ENCODE measurements at regions not wholly inside any gene's neighbourhood (a gene's known extent, or its start where the extent isn't known, plus 50 kb on each side); places are given as distances from the start of the nearest gene placed in this dataset.

- no peak for FAIRE-seq
These were observed 641.6 kb downstream of the CDY2B start for GRCh38 chrY:17238406-17238805.

DNA sequence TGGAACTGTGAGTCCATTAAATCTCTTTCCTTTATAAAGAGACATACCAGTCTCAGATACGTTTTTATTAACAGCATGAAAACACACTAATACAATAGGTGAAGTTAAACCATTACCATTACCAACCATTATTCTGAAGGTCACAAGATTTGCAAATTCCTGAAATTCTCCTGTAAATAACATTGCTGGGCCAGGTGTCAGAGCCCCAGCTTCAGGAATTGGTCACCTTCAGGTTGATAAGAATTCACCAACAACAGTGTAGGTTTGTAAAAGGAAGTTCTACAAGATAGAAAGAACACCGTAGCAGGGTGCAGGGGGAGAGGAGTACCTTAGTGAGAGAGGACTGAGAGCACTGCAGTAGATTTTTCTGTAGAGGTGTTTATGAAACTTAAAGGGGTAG lies 644.3 kb downstream of the CDY2B start:
- DNase-seq (ENCODE audit: low spot score in 2 of 2) (no peak), FAIRE-seq (no peak)

More at GRCh38 chrY:17238406-17238805, 641.6 kb downstream of the CDY2B start:
- no peak for DNase-seq (ENCODE audit: low spot score in 2 of 2)

DNA sequence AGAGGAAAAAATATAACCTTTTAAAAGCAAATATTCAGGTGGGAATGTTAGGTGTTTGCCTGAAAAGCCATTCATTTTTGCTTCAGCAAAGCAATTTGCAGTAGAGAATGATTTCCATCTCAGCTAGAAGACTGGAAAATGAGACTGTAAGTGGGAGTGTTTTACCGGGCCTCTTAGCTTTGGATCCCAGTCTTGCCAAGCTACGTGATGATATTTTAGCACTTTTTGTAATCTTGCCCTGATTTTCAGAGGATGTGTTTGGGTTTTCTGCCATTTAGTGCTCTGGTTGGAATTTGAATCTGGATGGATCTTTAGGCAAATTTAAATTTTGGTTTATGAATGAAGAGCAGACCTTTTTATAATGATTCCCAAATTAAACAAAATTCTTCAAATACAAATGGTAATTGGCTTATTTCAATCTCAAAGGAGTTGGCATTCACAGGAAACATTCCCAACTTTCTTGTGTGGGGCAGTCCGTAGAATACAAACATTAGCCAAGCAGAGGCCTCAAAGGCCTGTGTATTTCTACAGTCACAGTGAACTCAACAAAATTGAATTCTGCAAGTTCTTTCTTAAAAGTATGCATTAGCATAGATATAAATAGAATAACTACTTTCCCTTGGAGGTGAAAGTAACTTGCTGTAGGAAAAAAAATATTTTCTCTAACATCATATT lies 646.4 kb downstream of the CDY2B start:
- DNase-seq (ENCODE audit: low spot score in 2 of 2) (no peak), FAIRE-seq (no peak)

DNA sequence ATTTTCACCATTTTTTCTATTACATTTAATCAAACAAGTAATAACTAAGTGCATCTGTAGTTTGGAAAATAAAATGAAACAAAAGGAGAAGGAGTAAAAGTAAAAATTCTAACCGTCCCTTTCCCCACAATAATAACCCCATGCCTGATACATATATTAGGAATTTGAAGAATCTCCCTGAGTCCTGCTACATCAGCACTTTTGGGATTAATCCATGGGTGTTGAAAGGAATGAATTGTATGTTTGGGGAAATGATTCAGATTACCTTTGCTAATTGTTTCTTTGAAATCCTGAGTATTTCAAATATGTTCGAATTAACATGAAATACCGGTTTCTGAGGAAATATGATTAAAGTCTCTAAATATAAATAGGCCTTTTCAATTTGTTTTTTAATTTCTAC lies 648.0 kb downstream of the CDY2B start:
- DNase-seq (ENCODE audit: low spot score in 2 of 2) (no peak), FAIRE-seq (no peak)

DNA sequence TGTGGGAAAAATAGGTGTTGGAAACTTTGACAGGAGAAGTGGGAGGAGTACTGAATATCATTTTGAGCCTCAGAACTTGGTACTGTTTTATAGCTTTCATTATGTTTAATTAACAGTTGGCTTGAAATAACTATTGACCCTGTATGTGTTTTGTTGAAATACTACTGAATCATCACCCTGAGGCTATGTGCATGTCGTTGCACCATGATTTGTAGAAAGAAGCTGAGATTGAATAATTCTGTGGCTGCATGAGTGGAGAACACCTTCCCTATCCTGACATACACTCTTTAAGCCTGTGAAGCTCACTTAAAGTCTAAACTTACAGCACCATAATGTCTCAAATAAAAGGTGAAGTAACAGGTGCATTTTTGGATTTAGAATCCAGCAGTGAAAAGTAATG lies 656.5 kb downstream of the CDY2B start:
- FAIRE-seq, result no peak

DNA sequence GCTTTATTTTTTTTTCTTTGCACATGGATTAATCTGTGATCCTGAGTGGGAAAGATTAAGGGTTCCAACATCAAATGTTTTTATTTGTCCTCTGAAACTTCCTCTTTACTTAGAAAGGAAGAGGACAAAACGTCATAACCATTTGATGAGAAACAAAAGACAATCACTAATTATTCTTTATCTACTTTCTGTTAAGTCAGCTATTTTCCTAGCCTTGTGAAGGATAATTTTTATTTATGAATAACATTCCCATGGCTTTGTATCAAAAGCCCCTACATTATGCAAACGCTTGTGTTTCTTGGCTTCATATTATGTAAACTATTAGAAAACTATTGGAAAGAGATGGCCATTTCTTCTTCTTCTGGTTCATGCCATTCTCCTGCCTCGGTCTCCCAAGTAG lies 677.6 kb downstream of the CDY2B start:
- FAIRE-seq, result no peak
- no peak for DNase-seq (ENCODE audit: low spot score in 2 of 2)

More for the DNA sequence above, 656.5 kb downstream of the CDY2B start:
- no peak for DNase-seq (ENCODE audit: low spot score in 2 of 2)

DNA sequence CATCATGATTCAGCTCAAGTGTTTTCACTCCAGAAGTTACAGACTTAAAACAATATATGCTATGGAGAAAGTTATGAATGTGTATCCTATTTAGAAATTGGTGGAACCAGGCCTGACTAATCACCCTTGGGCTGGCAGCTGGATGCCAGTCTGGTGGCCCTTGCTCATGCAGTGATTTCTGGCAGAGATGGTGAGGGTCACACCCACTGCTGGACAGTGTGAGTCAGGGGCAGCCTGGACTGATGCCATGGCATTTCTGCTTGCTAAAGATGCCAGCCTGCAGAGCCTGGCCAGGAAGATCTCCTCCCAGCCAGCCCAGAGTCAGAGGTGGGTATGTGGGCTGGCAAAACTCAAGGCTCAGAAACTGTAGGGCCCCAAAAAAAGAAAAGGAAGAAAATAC lies 695.7 kb downstream of the CDY2B start:
- FAIRE-seq (no peak), DNase-seq (ENCODE audit: low spot score in 2 of 2) (no peak)

DNA sequence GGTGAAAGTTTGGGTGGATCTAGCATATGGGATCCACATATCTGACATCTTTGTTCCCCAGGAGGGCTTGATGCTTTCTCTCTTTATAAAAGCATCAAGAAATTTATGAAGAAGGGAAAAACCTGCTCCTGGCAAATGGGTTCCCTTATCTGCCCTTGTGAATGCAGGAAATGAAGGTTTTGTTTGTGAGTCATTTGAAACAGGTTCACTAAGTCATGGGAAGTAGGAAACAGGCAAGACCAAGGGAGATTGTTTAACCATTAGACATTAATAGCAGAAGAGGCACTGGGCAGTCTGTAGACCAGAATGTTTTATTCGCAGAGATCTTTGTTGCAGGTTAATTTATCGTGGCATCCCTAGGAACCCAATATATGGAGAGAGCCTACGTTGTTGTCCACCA lies 713.1 kb downstream of the CDY2B start:
- FAIRE-seq (no peak), DNase-seq (ENCODE audit: low spot score in 2 of 2) (no peak)

- no peak for FAIRE-seq
These were observed 757.9 kb downstream of the CDY2B start for GRCh38 chrY:17122166-17122565.

DNA sequence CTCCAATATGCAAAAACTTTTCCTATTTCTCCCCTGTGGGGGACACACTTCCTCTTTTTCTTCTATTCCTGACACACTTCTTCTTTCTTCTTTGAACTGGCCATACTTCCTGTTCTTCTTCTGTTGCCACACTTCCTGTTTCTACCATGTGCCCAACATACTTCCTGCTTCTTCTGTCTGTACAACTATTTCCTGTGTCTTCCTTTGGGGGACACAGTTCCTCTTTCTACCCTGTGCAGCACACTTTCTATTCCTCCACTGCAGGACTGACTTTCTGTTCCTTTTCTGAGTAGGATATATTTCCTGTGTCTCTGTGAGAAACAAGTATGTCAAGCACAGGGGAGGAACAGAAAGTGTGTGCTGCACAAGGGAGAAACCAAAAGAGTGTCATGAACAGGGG lies 794.7 kb downstream of the CDY2B start:
- FAIRE-seq (no peak), DNase-seq (ENCODE audit: low spot score in 2 of 2) (no peak)

More at GRCh38 chrY:17122166-17122565, 757.9 kb downstream of the CDY2B start:
- no peak for DNase-seq (ENCODE audit: low spot score in 2 of 2)

DNA sequence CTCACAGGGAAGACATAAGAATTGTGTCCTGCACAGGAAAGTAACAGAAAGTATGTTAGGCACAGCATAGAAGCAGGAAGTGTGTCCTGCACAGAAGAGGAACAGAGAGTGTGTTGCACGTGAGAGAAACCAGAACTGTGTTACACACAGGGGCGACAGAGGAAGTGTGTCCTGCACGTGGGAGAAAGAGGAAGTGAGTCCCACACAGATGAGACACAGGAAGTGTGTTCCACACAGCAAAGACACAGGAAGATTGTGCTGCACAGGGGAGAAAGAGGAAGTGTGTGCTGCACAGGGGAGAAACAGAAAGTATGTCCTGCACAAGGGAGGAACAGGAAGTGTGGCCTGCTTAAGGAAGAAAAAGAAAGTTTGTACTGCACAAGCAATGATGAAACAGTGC lies 800.1 kb downstream of the CDY2B start:
- FAIRE-seq (no peak), DNase-seq (ENCODE audit: low spot score in 2 of 2) (no peak)

DNA sequence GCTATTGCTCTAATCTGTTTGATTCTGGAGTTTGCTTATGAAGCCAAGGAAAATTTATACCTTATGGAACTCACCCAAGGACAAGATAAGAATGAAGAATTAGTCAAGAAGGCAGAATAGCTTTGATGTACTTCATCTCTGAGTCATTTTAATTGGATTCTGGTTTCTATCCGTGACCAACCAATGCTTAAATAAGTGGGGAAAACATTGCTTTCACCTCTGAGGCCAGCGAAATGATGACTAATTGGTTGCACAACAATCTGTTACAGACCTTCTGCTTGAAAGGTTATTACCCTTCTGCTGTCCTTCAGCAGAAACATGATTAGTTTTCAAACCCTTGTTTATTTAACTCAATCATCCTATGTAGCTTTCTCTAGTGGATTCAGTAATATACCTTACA lies 812.7 kb downstream of the CDY2B start:
- DNase-seq (ENCODE audit: low spot score in 2 of 2), result no peak
- FAIRE-seq, result no peak

GRCh38 chrY:17053041-17053440 lies 827.0 kb downstream of the CDY2B start:
- no peak for FAIRE-seq

DNA sequence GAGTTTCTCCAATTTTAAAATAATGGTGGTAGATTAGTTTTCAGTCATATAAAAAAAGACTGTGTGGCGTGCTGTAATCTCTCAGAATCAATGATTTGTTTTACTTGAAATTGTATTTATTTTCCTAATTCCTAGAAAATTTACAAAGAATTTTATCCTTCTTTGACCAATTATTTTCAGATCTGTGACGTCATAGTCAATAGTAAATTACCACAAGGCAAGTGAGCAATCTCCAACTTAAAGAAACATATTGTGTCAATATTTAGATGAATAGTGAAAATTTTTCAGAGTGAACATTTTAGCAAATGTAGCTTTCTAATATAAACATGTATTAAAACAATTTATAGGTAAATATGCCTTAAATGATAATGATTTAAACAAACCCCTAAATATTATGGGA lies 829.6 kb downstream of the CDY2B start:
- FAIRE-seq (no peak), DNase-seq (ENCODE audit: low spot score in 2 of 2) (no peak)

More at GRCh38 chrY:17053041-17053440, 827.0 kb downstream of the CDY2B start:
- DNase-seq (ENCODE audit: low spot score in 2 of 2), result no peak

DNA sequence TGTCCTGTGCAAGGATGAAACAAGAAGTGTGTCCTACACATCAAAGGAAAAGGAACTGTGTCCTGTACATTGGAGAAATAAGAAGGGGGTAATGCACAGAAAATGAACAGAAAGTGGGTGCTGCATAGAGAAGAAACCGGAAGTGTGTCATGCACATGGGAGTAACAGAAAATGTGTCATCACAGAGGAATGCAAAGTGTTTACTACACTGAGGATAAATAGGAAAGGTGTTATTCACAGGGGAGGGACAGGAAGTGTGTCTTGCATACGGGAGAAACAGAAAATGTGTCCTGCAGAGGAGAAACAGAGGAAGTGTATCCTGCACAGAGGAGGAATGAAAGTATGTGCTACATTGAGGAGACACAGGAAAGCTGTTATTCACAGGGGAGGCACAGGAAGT lies 834.9 kb downstream of the CDY2B start:
- DNase-seq (ENCODE audit: low spot score in 2 of 2) (no peak), FAIRE-seq (no peak)

DNA sequence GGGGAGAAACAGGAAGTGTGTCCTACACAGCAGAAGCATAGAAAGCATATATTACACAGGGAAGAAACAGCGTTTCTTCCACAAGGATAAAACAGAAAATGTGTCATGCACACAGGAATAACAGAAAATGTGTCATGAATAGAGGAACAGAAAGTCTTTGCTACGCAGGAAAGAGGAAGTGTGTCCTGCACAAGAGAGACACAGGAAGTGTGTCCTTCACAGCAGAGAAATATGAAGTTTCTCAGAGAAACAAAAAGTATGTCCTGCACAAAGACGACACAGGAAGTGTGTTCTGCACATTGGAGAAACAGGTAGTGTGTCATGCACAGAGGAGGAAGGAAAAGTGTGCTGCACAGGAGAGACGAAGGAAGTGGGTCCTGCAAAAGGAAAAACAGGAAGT lies 835.3 kb downstream of the CDY2B start:
- no peak for DNase-seq (ENCODE audit: low spot score in 2 of 2)
- no peak for FAIRE-seq

- FAIRE-seq (no peak), DNase-seq (ENCODE audit: low spot score in 2 of 2) (no peak)
These were observed 835.7 kb downstream of the CDY2B start for GRCh38 chrY:17044272-17044671.

- FAIRE-seq (no peak), DNase-seq (ENCODE audit: low spot score in 2 of 2) (no peak)
These were observed 841.6 kb downstream of the CDY2B start for GRCh38 chrY:17038439-17038838.

GRCh38 chrY:17018126-17018525 lies 861.9 kb downstream of the CDY2B start:
- no peak for FAIRE-seq
- no peak for DNase-seq (ENCODE audit: low spot score in 2 of 2)

GRCh38 chrY:16993551-16993950 lies 886.5 kb downstream of the CDY2B start:
- FAIRE-seq, result no peak
- no peak for DNase-seq (ENCODE audit: low spot score in 2 of 2)

GRCh38 chrY:16981776-16982175 lies 898.2 kb downstream of the CDY2B start:
- DNase-seq (ENCODE audit: low spot score in 2 of 2) (no peak), FAIRE-seq (no peak)

- DNase-seq (ENCODE audit: low spot score in 2 of 2), result no peak
- no peak for FAIRE-seq
These were observed 920.9 kb downstream of the CDY2B start for GRCh38 chrY:16959071-16959470.

GRCh38 chrY:16947221-16947620 lies 932.8 kb downstream of the CDY2B start:
- FAIRE-seq, result no peak
- no peak for DNase-seq (ENCODE audit: low spot score in 2 of 2)

Data from frontal cortex (tissue), 3 donors.